Gastroesophageal sphincter (tissue), 4 donors: ENCODE measurements at regions not wholly inside any gene's neighbourhood (a gene's known extent, or its start where the extent isn't known, plus 50 kb on each side); places are given as distances from the start of the nearest gene placed in this dataset.

Experiments used
- ATAC-seq: fragments of 150-250 bp; one replicate; pipeline ENCODE4 v1.9.1; 2016; ENCODE audit warnings: mild to moderate bottlenecking, moderate library complexity
- H3K27ac ChIP-seq, 4 donors: fragments of 200-600 bp; sonication (generic) in 3 of 4; 1 replicate in 3 of 4; 2 replicates in 1 of 4; pipeline ENCODE4 v1.5.1; 2016 to 2019
- H3K27me3 ChIP-seq: fragments of 200-600 bp; sonication (generic); one replicate; pipeline ENCODE4 v1.5.1; 2019
- H3K36me3 ChIP-seq, 2 donors: fragments of 200-600 bp; sonication (generic); one replicate each; pipeline ENCODE4 v1.5.1; 2019; ENCODE audit warnings: control low read depth in 1 of 2
- H3K4me1 ChIP-seq, 3 donors: fragments of 200-600 bp; sonication (generic); 1 replicate in 2 of 3; 2 replicates in 1 of 3; pipeline ENCODE4 v1.5.1; 2016 to 2019; ENCODE audit warnings: control low read depth in 2 of 3
- H3K4me3 ChIP-seq, 2 donors: fragments of 200-600 bp; sonication (generic); one replicate each; pipeline ENCODE4 v1.5.1; 2019; ENCODE audit warnings: mild to moderate bottlenecking in 1 of 2, moderate library complexity in 1 of 2
- H3K9me3 ChIP-seq, 3 donors: fragments of 200-600 bp; sonication (generic); one replicate each; pipeline ENCODE4 v1.5.1; 2017 to 2019; ENCODE audit warnings: control low read depth in 2 of 3
- CTCF ChIP-seq, 4 experiments: fragments of 200-600 bp in 2 of 4; fragments of 450-650 bp in 2 of 4; sonication (generic) in 1 of 4; IDR thresholded peaks; one replicate each; pipeline ENCODE4 v1.5.1; 2017 to 2019; ENCODE audit warnings: antibody characterized with exemption in 4 of 4, mild to moderate bottlenecking in 2 of 4, moderate library complexity in 2 of 4
- EP300 ChIP-seq: sonication (generic); formaldehyde crosslinking; IDR thresholded peaks from one replicate; pipeline ENCODE4 v1.6.1; 2017; ENCODE audit warnings: antibody characterized with exemption, mild to moderate bottlenecking
- POLR2A ChIP-seq, 2 donors: fragments of 450-650 bp; IDR thresholded peaks; one replicate each; pipeline ENCODE4 v1.6.1; 2017; ENCODE audit warnings: antibody characterized with exemption in 2 of 2, mild to moderate bottlenecking in 2 of 2, moderate library complexity in 1 of 2
- POLR2AphosphoS5 ChIP-seq: sonication (generic); formaldehyde crosslinking; IDR thresholded peaks from one replicate; pipeline ENCODE4 v1.6.1; 2017; ENCODE audit warnings: antibody characterized with exemption
- WGBS, 2 donors: methylation state at CpG; one replicate each; pipeline ENCODE4 v1.1.5; 2018; ENCODE audit warnings: low coverage in 1 of 2; 5-methylcytosine and 5-hydroxymethylcytosine counted together

GRCh38 chr1:103941086-103941485 lies 191.4 kb downstream of the AMY1C start:
- Histone ChIP-seq H3K4me3 (no peak overlapping the region), H3K36me3 (no peaks in the 10 kb centered on the region), H3K27me3 (no peaks in the 10 kb centered on the region), H3K27ac (no peak overlapping the region), H3K4me1 (no peaks in the 10 kb centered on the region), H3K9me3 (no peaks in the 10 kb centered on the region)
- no peak for ATAC-seq
- WGBS, 2 donors, result 38 to 50% methylated on average over 3 of the region's 3 CpGs
- no peak for TF ChIP-seq POLR2A (IDR thresholded peaks at IDR 0.05)
- TF ChIP-seq CTCF (IDR thresholded peaks at IDR 0.05), result no peak
- TF ChIP-seq POLR2AphosphoS5, result no peak
- no peak for TF ChIP-seq EP300

- WGBS, 2 donors, result 67 to 83% methylated on average over 1 of the region's 1 CpG
- Histone ChIP-seq H3K4me3 (no peak overlapping the region), H3K27me3 (no peaks in the 10 kb centered on the region), H3K36me3 (no peaks in the 10 kb centered on the region), H3K9me3 (no peaks in the 10 kb centered on the region), H3K4me1 (no peaks in the 10 kb centered on the region), H3K27ac (no peak overlapping the region)
- ATAC-seq, result no peak
- TF ChIP-seq EP300 (no peak), POLR2A (IDR thresholded peaks at IDR 0.05) (no peak)
These were observed 192.3 kb downstream of the AMY1C start for GRCh38 chr1:103942029-103942428.

GRCh38 chr1:103945774-103946173 lies 196.1 kb downstream of the AMY1C start:
- Histone ChIP-seq H3K27me3 (no peaks in the 10 kb centered on the region), H3K4me1 (no peaks in the 10 kb centered on the region), H3K4me3 (no peak overlapping the region), H3K27ac (no peak overlapping the region), H3K9me3 (no peaks in the 10 kb centered on the region), H3K36me3 (no peaks in the 10 kb centered on the region)
- ATAC-seq, result no peak
- 43 to 47% methylated on average over 3 of the region's 3 CpGs for WGBS, 2 donors
- TF ChIP-seq POLR2A (IDR thresholded peaks at IDR 0.05), result no peak
- no peak for TF ChIP-seq CTCF (IDR thresholded peaks at IDR 0.05)
- no peak for TF ChIP-seq EP300
- TF ChIP-seq POLR2AphosphoS5, result no peak

GRCh38 chr1:103948526-103948925 lies 198.8 kb downstream of the AMY1C start:
- H3K9me3 ChIP-seq, result no peaks in the 10 kb centered on the region
- H3K27me3 ChIP-seq, result no peaks in the 10 kb centered on the region
- 41 to 52% methylated on average over 3 of the region's 3 CpGs for WGBS, 2 donors
- H3K27ac ChIP-seq, result no peak overlapping the region
- H3K36me3 ChIP-seq, result no peaks in the 10 kb centered on the region
- no peaks in the 10 kb centered on the region for H3K4me1 ChIP-seq
- H3K4me3 ChIP-seq, result no peak overlapping the region
- no peak for ATAC-seq
- TF ChIP-seq CTCF (IDR thresholded peaks at IDR 0.05), result no peak
- TF ChIP-seq POLR2A (IDR thresholded peaks at IDR 0.05), result no peak
- TF ChIP-seq EP300, result no peak
- no peak for TF ChIP-seq POLR2AphosphoS5

- Histone ChIP-seq H3K36me3 (no peaks in the 10 kb centered on the region), H3K9me3 (no peaks in the 10 kb centered on the region), H3K27ac (no peak overlapping the region), H3K4me1 (no peaks in the 10 kb centered on the region), H3K4me3 (no peak overlapping the region), H3K27me3 (no peaks in the 10 kb centered on the region)
- no peak for TF ChIP-seq EP300
- no peak for TF ChIP-seq POLR2A (IDR thresholded peaks at IDR 0.05)
- no peak for TF ChIP-seq CTCF (IDR thresholded peaks at IDR 0.05)
- ATAC-seq, result no peak
These were observed 200.1 kb downstream of the AMY1C start for GRCh38 chr1:103949779-103950178.

GRCh38 chr1:103953386-103953785 lies 203.7 kb downstream of the AMY1C start:
- Histone ChIP-seq H3K27ac (no peak overlapping the region), H3K36me3 (no peaks in the 10 kb centered on the region), H3K4me1 (no peaks in the 10 kb centered on the region), H3K9me3 (no peaks in the 10 kb centered on the region), H3K27me3 (no peaks in the 10 kb centered on the region), H3K4me3 (no peak overlapping the region)
- no peak for TF ChIP-seq POLR2A (IDR thresholded peaks at IDR 0.05)
- no peak for TF ChIP-seq CTCF (IDR thresholded peaks at IDR 0.05)
- ATAC-seq, result no peak
- 76 to 79% methylated on average over 4 of the region's 4 CpGs for WGBS, 2 donors
